Ectodermal cell (in vitro differentiated cells): ENCODE measurements at regions not wholly inside any gene's neighbourhood (a gene's known extent, or its start where the extent isn't known, plus 50 kb on each side); places are given as distances from the start of the nearest gene placed in this dataset.

ENCODE experiments used
- H3K27ac ChIP-seq: 2 replicates; pipeline ENCODE4 v1.7.0; 2013; ENCODE audit warnings: mild to moderate bottlenecking, low read depth, low read length; ENCODE audit not compliant: insufficient read depth, poor library complexity, severe bottlenecking
- H3K27me3 ChIP-seq: 2 replicates; pipeline ENCODE4 v1.7.0; 2013; ENCODE audit warnings: mild to moderate bottlenecking, low read length; ENCODE audit not compliant: insufficient read depth, control insufficient read depth, poor library complexity, severe bottlenecking
- H3K36me3 ChIP-seq: one replicate; pipeline ENCODE4 v1.7.0; 2013; ENCODE audit warnings: low read length; ENCODE audit not compliant: control insufficient read depth, insufficient read depth
- H3K4me1 ChIP-seq: one replicate; pipeline ENCODE4 v1.7.0; 2013; ENCODE audit warnings: low read length; ENCODE audit not compliant: control insufficient read depth, insufficient read depth
- H3K4me3 ChIP-seq: 2 replicates; pipeline ENCODE4 v1.7.0; 2013; ENCODE audit warnings: low read depth, low read length, control low read depth; ENCODE audit not compliant: insufficient read depth
- H3K9me3 ChIP-seq: 2 replicates; pipeline ENCODE4 v1.7.0; 2013; ENCODE audit warnings: mild to moderate bottlenecking, low read length, moderate library complexity; ENCODE audit not compliant: control insufficient read depth
- WGBS, 2 experiments: methylation state at CpG; one replicate each; pipeline ENCODE4 v1.1.7; 2013; ENCODE audit warnings: missing lambda C conversion rate in 2 of 2; 5-methylcytosine and 5-hydroxymethylcytosine counted together

DNA sequence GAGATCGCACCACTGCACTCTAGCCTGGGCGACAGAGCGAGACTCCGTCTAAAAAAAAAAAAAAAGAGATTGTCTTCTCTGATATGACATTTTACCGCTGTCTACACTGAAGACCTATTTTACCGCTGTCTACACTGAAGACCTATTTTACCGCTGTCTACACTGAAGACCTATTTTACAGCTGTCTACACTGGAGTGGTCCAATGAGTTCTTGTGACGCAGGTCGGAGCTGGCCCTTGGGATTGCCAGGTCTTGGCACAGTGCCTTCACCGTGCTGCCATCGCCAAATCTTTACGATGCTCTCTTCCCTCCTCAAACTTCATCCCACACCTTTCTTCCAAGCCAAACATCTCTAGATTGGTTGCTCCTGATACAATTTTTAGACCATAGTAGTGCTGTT is 183.1 kb upstream of the FAT1 start:
- Histone ChIP-seq H3K36me3 (no peaks in the 10 kb centered on the region), H3K27ac (no peak overlapping the region), H3K4me1 (no peaks in the 10 kb centered on the region), H3K4me3 (no peak overlapping the region), H3K27me3 (no peaks in the 10 kb centered on the region), H3K9me3 (no peaks in the 10 kb centered on the region)
- WGBS, 2 experiments: 90 to 93% methylated on average over 12 of the region's 12 CpGs

DNA sequence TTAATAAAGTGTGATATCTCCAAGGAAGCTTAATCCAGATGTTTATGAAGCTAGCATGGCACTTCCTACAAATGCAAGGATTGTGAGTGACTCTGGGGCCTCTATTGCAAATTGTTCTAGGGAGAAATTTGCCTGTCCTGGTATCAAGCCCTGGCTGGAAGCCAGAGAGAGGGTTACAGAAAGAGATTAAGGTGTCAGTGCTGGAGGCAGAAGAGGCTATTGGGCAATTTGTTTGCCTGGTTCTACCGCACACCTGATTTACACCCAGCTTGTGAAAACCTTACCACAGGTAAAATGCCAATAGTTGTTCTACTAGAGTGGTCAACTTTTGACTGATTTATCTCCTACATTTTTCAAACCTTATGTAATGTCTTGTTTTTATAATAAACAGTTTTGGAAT is 186.7 kb upstream of the FAT1 start:
- H3K9me3 ChIP-seq: no peaks in the 10 kb centered on the region
- H3K4me1 ChIP-seq: peaks cover 4% of the 10 kb centered on the region
- H3K27ac ChIP-seq: no peak overlapping the region
- no peaks in the 10 kb centered on the region for H3K36me3 ChIP-seq
- WGBS, 2 experiments: 89 to 92% methylated on average over 1 of the region's 1 CpG
- H3K27me3 ChIP-seq: no peaks in the 10 kb centered on the region
- no peak overlapping the region for H3K4me3 ChIP-seq

DNA sequence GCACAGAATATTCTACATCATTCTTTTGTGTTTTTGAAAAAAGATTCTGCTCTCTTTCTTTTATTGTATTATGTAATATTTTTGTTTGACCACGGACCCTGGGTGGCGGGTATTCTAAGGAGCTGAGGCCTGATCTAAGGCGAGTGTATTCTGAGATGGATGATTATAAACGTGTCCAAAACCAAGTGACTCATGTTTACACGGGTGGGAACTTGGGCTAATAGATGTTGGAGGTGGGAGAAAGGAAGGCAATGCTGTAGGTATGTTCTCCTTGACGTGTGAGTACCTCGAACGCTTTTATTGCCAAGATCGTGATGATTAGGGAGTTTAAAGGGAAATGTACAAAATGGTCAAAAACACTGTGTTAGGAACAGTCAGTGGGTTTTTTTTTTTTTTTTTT is 188.9 kb upstream of the FAT1 start:
- Histone ChIP-seq H3K4me3 (no peak overlapping the region), H3K27ac (no peak overlapping the region), H3K27me3 (no peaks in the 10 kb centered on the region), H3K9me3 (no peaks in the 10 kb centered on the region), H3K4me1 (peaks cover 9% of the 10 kb centered on the region), H3K36me3 (no peaks in the 10 kb centered on the region)
- whole genome bisulfite sequencing, 2 experiments: 81 to 83% methylated on average over 9 of the region's 9 CpGs

DNA sequence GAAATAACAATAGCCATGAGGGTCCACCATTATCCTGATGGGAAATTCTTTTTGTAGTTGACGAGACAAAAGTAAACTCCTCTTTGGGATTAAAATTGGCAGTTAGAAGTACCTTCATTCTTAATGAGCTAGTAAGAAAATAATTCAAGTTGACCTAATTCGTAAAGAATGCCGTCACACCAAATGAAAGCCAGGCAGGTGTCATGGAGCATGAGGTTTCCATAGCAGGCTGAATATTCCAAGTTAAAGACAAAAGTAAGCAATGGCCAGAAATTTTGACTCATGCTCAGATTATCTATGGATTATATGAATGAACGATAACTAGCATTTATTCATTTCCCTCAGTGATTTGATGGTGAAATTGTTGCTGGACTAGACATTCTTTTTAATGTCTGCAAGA is 192.2 kb upstream of the FAT1 start:
- Histone ChIP-seq H3K4me3 (no peak overlapping the region), H3K36me3 (no peaks in the 10 kb centered on the region), H3K4me1 (peaks cover 9% of the 10 kb centered on the region), H3K9me3 (no peaks in the 10 kb centered on the region), H3K27me3 (no peaks in the 10 kb centered on the region), H3K27ac (no peak overlapping the region)
- 82 to 85% methylated on average over 4 of the region's 4 CpGs for WGBS, 2 experiments

DNA sequence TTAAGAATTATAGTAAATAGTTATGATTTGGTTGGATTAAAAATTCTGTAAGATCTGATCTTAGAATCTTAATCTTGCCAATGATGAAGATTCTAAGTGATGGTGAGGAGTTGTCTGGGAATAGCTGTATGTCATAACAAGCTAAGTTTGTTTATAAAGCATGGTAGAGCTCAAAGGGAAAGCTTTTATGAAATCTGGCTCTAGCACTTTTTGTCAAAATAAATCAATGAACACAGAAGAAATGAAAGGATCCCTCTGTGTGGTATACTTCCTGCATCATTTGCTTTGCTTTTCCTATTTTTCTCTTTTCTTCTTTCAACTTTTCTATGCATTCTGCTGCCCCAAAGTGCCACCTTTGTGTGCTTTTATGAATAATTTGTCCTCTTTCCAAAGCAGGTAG is 193.5 kb upstream of the FAT1 start:
- Histone ChIP-seq H3K4me1 (peaks cover 9% of the 10 kb centered on the region), H3K36me3 (no peaks in the 10 kb centered on the region), H3K4me3 (no peak overlapping the region), H3K9me3 (no peaks in the 10 kb centered on the region), H3K27me3 (no peaks in the 10 kb centered on the region), H3K27ac (no peak overlapping the region)

DNA sequence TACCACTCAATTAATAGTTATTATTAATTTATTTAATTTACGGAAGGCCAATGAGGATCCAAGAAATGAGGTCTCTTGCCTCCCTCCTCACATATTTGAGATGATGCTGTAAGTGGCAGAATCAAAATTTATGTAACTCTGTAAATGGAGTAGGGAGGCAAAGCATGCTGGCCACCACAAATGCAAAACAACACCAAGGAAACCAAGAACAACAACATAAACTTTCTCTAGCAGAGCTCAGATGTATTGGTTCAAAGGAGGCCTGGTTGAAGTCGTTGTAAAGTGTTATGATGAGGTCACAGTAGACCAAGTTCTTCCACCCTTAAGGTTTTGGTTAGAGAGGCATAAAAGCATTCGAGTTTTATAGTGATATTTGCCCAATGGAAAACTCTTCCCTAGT is 194.8 kb upstream of the FAT1 start:
- Histone ChIP-seq H3K27me3 (no peaks in the 10 kb centered on the region), H3K4me1 (peaks cover 9% of the 10 kb centered on the region), H3K4me3 (no peak overlapping the region), H3K36me3 (no peaks in the 10 kb centered on the region), H3K27ac (no peak overlapping the region), H3K9me3 (no peaks in the 10 kb centered on the region)
- WGBS, 2 experiments: 91 to 94% methylated on average over 2 of the region's 3 CpGs

DNA sequence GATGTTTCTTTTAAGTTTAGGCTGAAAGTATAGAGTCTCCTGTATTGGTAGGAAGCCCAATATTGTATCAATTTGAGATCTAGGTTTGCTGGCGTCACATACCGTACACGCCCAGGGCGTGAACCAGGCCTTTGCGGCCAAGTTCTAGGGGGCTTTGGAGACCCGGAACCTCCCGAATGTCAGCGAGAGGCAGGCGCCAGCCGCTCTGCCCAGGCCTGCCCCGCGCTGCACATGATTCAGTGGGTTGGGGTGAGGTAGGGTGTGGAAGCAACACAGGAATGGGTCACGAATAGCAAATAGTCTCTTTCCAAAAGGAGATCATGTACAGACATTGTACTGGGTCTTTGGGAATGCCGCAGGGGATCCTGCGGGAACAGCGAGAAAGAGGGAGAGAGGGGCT is 195.7 kb upstream of the FAT1 start:
- no peaks in the 10 kb centered on the region for H3K36me3 ChIP-seq
- no peaks in the 10 kb centered on the region for H3K9me3 ChIP-seq
- no peak overlapping the region for H3K27ac ChIP-seq
- WGBS, 2 experiments: 97% methylated on average over 16 of the region's 16 CpGs
- H3K4me1 ChIP-seq: peaks cover 9% of the 10 kb centered on the region
- no peak overlapping the region for H3K4me3 ChIP-seq
- no peaks in the 10 kb centered on the region for H3K27me3 ChIP-seq

DNA sequence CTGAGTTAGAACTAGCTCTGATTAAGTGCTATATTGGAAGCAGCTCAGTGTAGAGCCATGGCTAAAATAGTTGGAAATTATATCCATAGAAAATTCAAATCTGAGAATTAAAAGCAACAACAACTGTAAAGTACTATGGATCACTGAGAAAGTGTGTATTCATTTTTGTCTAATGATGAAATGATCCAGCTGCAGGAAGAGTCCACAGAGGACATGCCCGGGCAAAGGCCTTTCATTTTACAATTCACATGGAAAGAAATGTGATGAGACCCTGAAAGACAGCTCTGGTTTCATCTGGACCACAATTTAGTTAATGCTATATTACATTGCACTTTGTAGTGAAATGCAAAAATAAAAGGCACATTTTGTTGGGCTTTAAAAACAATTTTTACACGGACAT is 196.8 kb upstream of the FAT1 start:
- H3K36me3 ChIP-seq: no peaks in the 10 kb centered on the region
- H3K9me3 ChIP-seq: no peaks in the 10 kb centered on the region
- H3K27ac ChIP-seq: no peak overlapping the region
- H3K27me3 ChIP-seq: no peaks in the 10 kb centered on the region
- no peak overlapping the region for H3K4me3 ChIP-seq
- 96% methylated on average over 2 of the region's 2 CpGs for WGBS, 2 experiments
- peaks cover 4% of the 10 kb centered on the region for H3K4me1 ChIP-seq

DNA sequence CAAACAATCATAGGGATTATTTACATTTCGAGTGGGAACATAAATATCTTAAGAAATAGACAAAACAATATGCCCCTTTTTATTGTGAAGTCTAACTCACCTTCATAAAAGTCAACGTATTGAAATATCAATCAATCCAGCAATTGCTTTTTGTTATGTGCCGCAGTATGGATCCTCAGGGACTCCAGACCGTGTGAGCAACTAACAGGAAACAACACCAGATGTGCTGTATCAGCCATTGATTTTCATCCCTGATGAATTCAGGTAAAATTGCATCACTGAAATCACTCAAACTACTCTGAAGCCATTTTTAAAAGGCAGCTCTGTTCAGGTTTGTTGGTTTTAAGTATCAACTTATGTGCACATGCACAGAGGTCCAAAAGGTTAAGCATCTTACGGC is 197.3 kb upstream of the FAT1 start:
- H3K27ac ChIP-seq: no peak overlapping the region
- H3K4me1 ChIP-seq: no peaks in the 10 kb centered on the region
- WGBS, 2 experiments: 70 to 80% methylated on average over 4 to 5 of the region's 5 CpGs
- H3K9me3 ChIP-seq: no peaks in the 10 kb centered on the region
- no peaks in the 10 kb centered on the region for H3K36me3 ChIP-seq
- H3K4me3 ChIP-seq: no peak overlapping the region
- H3K27me3 ChIP-seq: no peaks in the 10 kb centered on the region

DNA sequence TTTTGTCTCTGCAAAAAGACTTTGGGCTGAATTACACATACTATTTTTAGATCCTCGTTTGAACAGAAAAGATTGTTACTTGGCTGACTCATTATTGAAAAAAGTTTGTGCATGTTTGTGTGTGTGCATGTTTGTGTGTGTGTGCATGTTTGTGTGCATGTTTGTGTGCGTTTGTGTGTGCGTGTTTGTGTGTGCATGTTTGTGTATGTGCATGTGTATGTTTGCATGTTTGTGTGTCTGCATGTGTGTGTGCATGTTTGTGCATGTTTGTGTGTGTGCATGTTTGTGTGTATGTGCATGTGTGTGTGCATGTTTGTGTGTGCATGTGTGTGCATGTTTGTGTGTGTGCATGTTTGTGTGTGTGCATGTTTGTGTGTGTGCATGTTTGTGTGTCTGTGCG is 201.1 kb upstream of the FAT1 start:
- H3K4me1 ChIP-seq: no peaks in the 10 kb centered on the region
- H3K27me3 ChIP-seq: no peaks in the 10 kb centered on the region
- H3K27ac ChIP-seq: no peak overlapping the region
- no peak overlapping the region for H3K4me3 ChIP-seq
- WGBS, 2 experiments: 87 to 94% methylated on average over 4 of the region's 4 CpGs
- H3K9me3 ChIP-seq: no peaks in the 10 kb centered on the region
- H3K36me3 ChIP-seq: no peaks in the 10 kb centered on the region

DNA sequence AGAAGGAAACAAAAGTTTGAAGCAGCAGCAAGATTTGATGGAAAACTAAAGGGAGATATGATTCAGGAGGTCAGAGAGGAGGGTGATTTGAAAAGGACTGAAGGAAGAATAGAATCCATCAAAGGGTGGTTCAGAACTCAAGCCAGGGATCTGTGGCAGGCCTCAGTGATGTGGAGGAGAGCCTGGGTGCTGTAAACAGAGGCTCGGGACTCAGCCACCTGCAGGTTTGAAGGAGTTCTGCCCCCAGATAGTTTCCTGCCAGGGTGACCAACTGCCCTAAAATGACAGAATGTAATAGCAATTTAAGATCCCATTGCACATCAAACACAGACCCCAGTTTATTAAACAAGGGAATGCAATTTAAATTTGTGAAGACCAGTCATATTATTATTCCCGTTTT is 204.0 kb upstream of the FAT1 start:
- peaks cover 5% of the 10 kb centered on the region for H3K4me1 ChIP-seq

More for the DNA sequence above, 204.0 kb upstream of the FAT1 start:
- Histone ChIP-seq H3K27ac (no peak overlapping the region), H3K4me3 (no peak overlapping the region), H3K27me3 (no peaks in the 10 kb centered on the region), H3K36me3 (no peaks in the 10 kb centered on the region), H3K9me3 (no peaks in the 10 kb centered on the region)
- 84 to 91% methylated on average over 1 of the region's 2 CpGs for WGBS, 2 experiments
